ENCODE measurements at regions not wholly inside any gene's neighbourhood (a gene's known extent, or its start where the extent isn't known, plus 50 kb on each side); places are given as distances from the start of the nearest gene placed in this dataset.

DNA sequence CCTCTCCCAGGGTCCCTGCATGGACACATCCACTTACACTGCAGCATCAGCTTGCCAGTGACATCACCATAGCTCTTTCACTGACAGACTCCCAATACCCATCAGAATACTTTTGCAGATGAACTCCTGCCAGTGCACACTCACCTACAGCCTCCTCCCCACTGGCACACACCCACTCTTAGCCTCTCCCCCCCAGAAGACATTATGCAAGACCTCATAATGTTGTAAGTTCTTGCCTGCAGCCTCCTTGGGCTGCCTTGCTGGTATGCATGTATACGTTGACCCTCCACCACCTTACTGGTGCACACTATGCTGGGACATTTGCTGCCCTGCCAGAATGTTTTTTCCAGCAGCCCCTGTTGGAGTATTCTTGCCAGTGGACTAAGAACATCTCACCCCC, 324.2 kb downstream of the AEBP2 start:
- no peaks in the 10 kb centered on the region for H3K9me3 ChIP-seq (ENCODE audit: control insufficient read depth in 1 of 2, insufficient read depth in 1 of 2, low read depth in 1 of 2, low read length in 2 of 2)
- ChIA-PET POLR2A (no interaction called here), RAD21 (ENCODE audit: low non-redundant PET in 1 of 2, low total read pairs in 2 of 2, uncharacterized antibody in 2 of 2, unreplicated experiment in 2 of 2) (no interaction called here), CTCF (no interaction called here)
- no TSS peak for BruUV-seq (replicated peaks)
- DNase-seq (ENCODE audit: low read depth, low spot score) (no peak), ATAC-seq (no peak)
- H3K27me3 ChIP-seq (ENCODE audit: insufficient read depth, low read length): no peaks in the 10 kb centered on the region
- no peak overlapping the region for H3K4me3 ChIP-seq (replicated peaks in 1 of 2; ENCODE audit: low read depth in 1 of 2, low read length in 2 of 2)
- no peaks in the 10 kb centered on the region for H3K79me2 ChIP-seq (ENCODE audit: insufficient read depth, low read length)
- no peaks in the 10 kb centered on the region for H3K9me2 ChIP-seq (ENCODE audit: insufficient read depth)
- no peaks in the 10 kb centered on the region for H4K20me1 ChIP-seq (ENCODE audit: insufficient read depth)
- no peaks in the 10 kb centered on the region for H3K4me1 ChIP-seq (ENCODE audit: control insufficient read depth in 1 of 2, insufficient read depth in 2 of 2, low read length in 2 of 2)
- H3K4me2 ChIP-seq (ENCODE audit: low read length): no peak overlapping the region
- no peaks in the 10 kb centered on the region for H3K36me3 ChIP-seq (ENCODE audit: control insufficient read depth in 1 of 2, insufficient read depth in 2 of 2, low read length in 2 of 2)
- no peak overlapping the region for H3K27ac ChIP-seq (ENCODE audit: low read depth, low read length)
- H3K9ac ChIP-seq (ENCODE audit: low read length): no peak overlapping the region
- TF ChIP-seq CEBPB (IDR thresholded peaks at IDR 0.05; ENCODE audit: low read depth) (no peak), CBX3 (IDR thresholded peaks at IDR 0.05; ENCODE audit: low read depth) (no peak), YY1 (IDR thresholded peaks at IDR 0.05; ENCODE audit: extremely low read depth, insufficient replicate concordance, low read depth, low read length) (no peak), POLR2A (IDR thresholded peaks at IDR 0.05; ENCODE audit: borderline replicate concordance, extremely low read depth, insufficient read depth, insufficient read length) (no peak)
- TF ChIP-seq, protein P1, sequence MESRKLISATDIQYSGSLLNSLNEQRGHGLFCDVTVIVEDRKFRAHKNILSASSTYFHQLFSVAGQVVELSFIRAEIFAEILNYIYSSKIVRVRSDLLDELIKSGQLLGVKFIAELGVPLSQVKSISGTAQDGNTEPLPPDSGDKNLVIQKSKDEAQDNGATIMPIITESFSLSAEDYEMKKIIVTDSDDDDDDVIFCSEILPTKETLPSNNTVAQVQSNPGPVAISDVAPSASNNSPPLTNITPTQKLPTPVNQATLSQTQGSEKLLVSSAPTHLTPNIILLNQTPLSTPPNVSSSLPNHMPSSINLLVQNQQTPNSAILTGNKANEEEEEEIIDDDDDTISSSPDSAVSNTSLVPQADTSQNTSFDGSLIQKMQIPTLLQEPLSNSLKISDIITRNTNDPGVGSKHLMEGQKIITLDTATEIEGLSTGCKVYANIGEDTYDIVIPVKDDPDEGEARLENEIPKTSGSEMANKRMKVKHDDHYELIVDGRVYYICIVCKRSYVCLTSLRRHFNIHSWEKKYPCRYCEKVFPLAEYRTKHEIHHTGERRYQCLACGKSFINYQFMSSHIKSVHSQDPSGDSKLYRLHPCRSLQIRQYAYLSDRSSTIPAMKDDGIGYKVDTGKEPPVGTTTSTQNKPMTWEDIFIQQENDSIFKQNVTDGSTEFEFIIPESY (IDR thresholded peaks at IDR 0.05; ENCODE audit: extremely low read depth, insufficient replicate concordance, low read length): no peak
- intact Hi-C loops (cut with micrococcal nuclease): no loop called here
- no peak overlapping the region for H2AFZ ChIP-seq (ENCODE audit: low read depth, low read length, poor library complexity, severe bottlenecking)

DNA sequence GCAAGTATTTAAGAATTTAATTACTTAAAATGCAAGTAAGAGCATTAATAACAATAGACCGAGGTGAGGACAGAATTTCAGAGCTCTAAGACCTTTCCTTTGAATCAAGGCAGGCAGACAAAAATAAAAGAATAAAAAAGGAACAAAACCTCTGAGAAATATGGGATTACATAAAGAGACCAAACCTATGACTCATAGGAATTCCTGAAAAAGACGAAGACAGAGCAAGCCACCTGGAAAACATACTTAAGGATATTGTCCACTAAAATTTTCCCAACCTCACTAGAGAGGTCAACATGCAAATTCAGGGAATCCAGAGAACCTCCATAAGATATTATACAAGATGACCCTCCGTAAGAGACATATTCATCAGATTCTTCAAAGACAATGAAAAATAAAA, 325.1 kb downstream of the AEBP2 start:
- no peaks in the 10 kb centered on the region for H3K36me3 ChIP-seq (ENCODE audit: control insufficient read depth in 1 of 2, insufficient read depth in 2 of 2, low read length in 2 of 2)
- no peak overlapping the region for H2AFZ ChIP-seq (ENCODE audit: low read depth, low read length, poor library complexity, severe bottlenecking)
- no peaks in the 10 kb centered on the region for H3K79me2 ChIP-seq (ENCODE audit: insufficient read depth, low read length)
- H3K9me2 ChIP-seq (ENCODE audit: insufficient read depth): no peaks in the 10 kb centered on the region
- ChIA-PET CTCF (no interaction called here), POLR2A (no interaction called here), RAD21 (ENCODE audit: low non-redundant PET in 1 of 2, low total read pairs in 2 of 2, uncharacterized antibody in 2 of 2, unreplicated experiment in 2 of 2) (no interaction called here)
- no peak for DNase-seq (ENCODE audit: low read depth, low spot score)
- intact Hi-C loops (cut with micrococcal nuclease): no loop called here
- H3K4me2 ChIP-seq (ENCODE audit: low read length): no peak overlapping the region
- H3K27me3 ChIP-seq (ENCODE audit: insufficient read depth, low read length): no peaks in the 10 kb centered on the region
- no peaks in the 10 kb centered on the region for H3K9me3 ChIP-seq (ENCODE audit: control insufficient read depth in 1 of 2, insufficient read depth in 1 of 2, low read depth in 1 of 2, low read length in 2 of 2)
- no peaks in the 10 kb centered on the region for H3K4me1 ChIP-seq (ENCODE audit: control insufficient read depth in 1 of 2, insufficient read depth in 2 of 2, low read length in 2 of 2)
- no peaks in the 10 kb centered on the region for H4K20me1 ChIP-seq (ENCODE audit: insufficient read depth)
- no TSS peak for BruUV-seq (replicated peaks)
- no peak overlapping the region for H3K9ac ChIP-seq (ENCODE audit: low read length)
- ATAC-seq: no peak
- no peak overlapping the region for H3K27ac ChIP-seq (ENCODE audit: low read depth, low read length)
- no peak overlapping the region for H3K4me3 ChIP-seq (replicated peaks in 1 of 2; ENCODE audit: low read depth in 1 of 2, low read length in 2 of 2)
- no peak for TF ChIP-seq EZH2 (IDR thresholded peaks at IDR 0.05)
- TF ChIP-seq ZNF274 (IDR thresholded peaks at IDR 0.05; ENCODE audit: low read depth, low read length): no peak
- TF ChIP-seq SRF (IDR thresholded peaks at IDR 0.05; ENCODE audit: low read depth): no peak
- no peak for TF ChIP-seq SP1 (IDR thresholded peaks at IDR 0.05; ENCODE audit: low read depth)
- TF ChIP-seq RAD21 (IDR thresholded peaks at IDR 0.05; ENCODE audit: low read depth): no peak
- no peak for TF ChIP-seq EZH2phosphoT487 (IDR thresholded peaks at IDR 0.05; ENCODE audit: borderline replicate concordance)
- no peak for TF ChIP-seq CEBPB (IDR thresholded peaks at IDR 0.05; ENCODE audit: low read depth)
- TF ChIP-seq, protein P2, sequence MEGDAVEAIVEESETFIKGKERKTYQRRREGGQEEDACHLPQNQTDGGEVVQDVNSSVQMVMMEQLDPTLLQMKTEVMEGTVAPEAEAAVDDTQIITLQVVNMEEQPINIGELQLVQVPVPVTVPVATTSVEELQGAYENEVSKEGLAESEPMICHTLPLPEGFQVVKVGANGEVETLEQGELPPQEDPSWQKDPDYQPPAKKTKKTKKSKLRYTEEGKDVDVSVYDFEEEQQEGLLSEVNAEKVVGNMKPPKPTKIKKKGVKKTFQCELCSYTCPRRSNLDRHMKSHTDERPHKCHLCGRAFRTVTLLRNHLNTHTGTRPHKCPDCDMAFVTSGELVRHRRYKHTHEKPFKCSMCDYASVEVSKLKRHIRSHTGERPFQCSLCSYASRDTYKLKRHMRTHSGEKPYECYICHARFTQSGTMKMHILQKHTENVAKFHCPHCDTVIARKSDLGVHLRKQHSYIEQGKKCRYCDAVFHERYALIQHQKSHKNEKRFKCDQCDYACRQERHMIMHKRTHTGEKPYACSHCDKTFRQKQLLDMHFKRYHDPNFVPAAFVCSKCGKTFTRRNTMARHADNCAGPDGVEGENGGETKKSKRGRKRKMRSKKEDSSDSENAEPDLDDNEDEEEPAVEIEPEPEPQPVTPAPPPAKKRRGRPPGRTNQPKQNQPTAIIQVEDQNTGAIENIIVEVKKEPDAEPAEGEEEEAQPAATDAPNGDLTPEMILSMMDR (IDR thresholded peaks at IDR 0.05 in 2 of 3, conservative IDR thresholded peaks at IDR 0.05 in 1 of 3; ENCODE audit: borderline replicate concordance in 1 of 3, insufficient read depth in 1 of 3, low read depth in 2 of 3, low read length in 2 of 3): no peak
- TF ChIP-seq YY1 (IDR thresholded peaks at IDR 0.05; ENCODE audit: extremely low read depth, insufficient replicate concordance, low read depth, low read length): no peak
- TF ChIP-seq, protein P3, sequence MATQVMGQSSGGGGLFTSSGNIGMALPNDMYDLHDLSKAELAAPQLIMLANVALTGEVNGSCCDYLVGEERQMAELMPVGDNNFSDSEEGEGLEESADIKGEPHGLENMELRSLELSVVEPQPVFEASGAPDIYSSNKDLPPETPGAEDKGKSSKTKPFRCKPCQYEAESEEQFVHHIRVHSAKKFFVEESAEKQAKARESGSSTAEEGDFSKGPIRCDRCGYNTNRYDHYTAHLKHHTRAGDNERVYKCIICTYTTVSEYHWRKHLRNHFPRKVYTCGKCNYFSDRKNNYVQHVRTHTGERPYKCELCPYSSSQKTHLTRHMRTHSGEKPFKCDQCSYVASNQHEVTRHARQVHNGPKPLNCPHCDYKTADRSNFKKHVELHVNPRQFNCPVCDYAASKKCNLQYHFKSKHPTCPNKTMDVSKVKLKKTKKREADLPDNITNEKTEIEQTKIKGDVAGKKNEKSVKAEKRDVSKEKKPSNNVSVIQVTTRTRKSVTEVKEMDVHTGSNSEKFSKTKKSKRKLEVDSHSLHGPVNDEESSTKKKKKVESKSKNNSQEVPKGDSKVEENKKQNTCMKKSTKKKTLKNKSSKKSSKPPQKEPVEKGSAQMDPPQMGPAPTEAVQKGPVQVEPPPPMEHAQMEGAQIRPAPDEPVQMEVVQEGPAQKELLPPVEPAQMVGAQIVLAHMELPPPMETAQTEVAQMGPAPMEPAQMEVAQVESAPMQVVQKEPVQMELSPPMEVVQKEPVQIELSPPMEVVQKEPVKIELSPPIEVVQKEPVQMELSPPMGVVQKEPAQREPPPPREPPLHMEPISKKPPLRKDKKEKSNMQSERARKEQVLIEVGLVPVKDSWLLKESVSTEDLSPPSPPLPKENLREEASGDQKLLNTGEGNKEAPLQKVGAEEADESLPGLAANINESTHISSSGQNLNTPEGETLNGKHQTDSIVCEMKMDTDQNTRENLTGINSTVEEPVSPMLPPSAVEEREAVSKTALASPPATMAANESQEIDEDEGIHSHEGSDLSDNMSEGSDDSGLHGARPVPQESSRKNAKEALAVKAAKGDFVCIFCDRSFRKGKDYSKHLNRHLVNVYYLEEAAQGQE (IDR thresholded peaks at IDR 0.05; ENCODE audit: low read depth): no peak
- TF ChIP-seq SIN3A (IDR thresholded peaks at IDR 0.05; ENCODE audit: low read depth): no peak
